H7 (cell line): ENCODE measurements at regions not wholly inside any gene's neighbourhood (a gene's known extent, or its start where the extent isn't known, plus 50 kb on each side); places are given as distances from the start of the nearest gene placed in this dataset.

Experiments used
- DNase-seq: peaks from one replicate; pipeline ENCODE4 v3.0.0; 2012
- H3K27me3 ChIP-seq: 2 replicates; pipeline ENCODE4 v1.6.0; 2011; ENCODE audit warnings: mild to moderate bottlenecking, low read length; ENCODE audit not compliant: control insufficient read depth, insufficient read depth
- H3K36me3 ChIP-seq: replicated peaks from 2 replicates; pipeline ENCODE4 v1.5.1; 2011; ENCODE audit warnings: low read length; ENCODE audit not compliant: control insufficient read depth, insufficient read depth
- H3K4me3 ChIP-seq: 2 replicates; pipeline ENCODE4 v1.5.1; 2011; ENCODE audit warnings: low read depth, mild to moderate bottlenecking, control low read depth, low read length, moderate library complexity; ENCODE audit not compliant: insufficient read depth

DNA sequence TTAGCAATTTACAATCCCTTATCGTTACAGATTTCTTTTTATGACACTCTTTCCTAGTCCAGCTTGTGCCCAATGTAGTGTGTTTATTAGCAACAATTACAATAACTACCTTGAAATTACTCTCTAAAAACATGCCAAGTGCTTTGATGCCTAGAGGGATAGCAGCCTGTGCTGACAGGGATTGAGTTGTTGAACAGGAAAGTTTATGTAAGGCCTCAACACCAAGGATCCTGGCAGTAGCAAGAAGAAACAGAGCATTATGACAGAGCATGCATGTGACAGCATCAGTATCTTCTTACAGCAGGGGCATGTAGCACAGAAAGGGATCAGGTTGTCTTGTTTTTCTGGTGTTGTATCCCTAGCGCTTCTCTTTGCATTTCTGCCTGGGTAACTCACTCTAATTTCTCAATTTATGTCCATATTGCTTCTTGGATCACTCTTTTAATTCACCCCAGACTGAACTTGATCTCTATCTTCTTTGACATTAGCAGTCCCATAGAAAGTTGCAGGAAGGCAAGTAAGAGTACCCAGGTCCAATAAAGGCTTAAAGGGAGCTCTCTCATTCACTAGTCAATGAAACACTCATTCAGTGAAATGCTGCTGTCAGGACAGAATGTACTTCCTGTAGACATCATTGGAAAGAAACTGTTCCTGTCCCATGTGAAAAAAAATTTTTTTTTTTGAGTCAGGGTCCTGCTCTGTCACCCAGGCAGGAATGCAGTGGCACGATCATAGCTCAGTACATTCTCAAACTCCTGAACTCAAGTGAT lies 220.0 kb upstream of the GRIP1 start:
- H3K27me3 ChIP-seq = no peaks in the 10 kb centered on the region
- no peak overlapping the region for H3K4me3 ChIP-seq
- no peak for DNase-seq
- no peaks in the 10 kb centered on the region for H3K36me3 ChIP-seq

GRCh38 chr12:66899588-66899987 lies 220.7 kb upstream of the GRIP1 start:
- no peaks in the 10 kb centered on the region for H3K36me3 ChIP-seq
- no peaks in the 10 kb centered on the region for H3K27me3 ChIP-seq
- DNase-seq = no peak
- H3K4me3 ChIP-seq = no peak overlapping the region

GRCh38 chr12:66900616-66901015 lies 221.7 kb upstream of the GRIP1 start:
- H3K4me3 ChIP-seq = no peak overlapping the region
- no peak for DNase-seq
- H3K36me3 ChIP-seq = no peaks in the 10 kb centered on the region
- H3K27me3 ChIP-seq = no peaks in the 10 kb centered on the region

GRCh38 chr12:66901138-66901932 lies 222.5 kb upstream of the GRIP1 start:
- DNase-seq = no peak
- Histone ChIP-seq H3K27me3 (no peaks in the 10 kb centered on the region), H3K4me3 (no peak overlapping the region), H3K36me3 (no peaks in the 10 kb centered on the region)

DNA sequence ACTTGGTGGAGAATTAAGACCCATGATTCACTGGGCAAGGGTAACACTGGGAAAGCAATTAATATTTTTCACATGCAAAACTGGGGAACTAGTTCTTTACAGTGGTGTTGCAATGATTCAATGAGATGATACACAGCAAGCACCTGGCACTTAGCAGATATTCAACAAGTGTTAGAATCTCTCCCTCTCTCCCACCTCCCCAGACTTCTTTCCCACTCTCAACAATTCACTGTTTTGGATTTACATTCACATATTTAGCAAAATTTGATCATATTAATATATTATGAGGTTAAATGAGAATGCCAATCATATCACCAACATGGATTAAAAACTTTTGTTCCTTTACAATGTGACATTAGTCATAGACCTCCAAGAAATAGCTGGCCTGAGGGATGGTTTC lies 223.1 kb upstream of the GRIP1 start:
- DNase-seq = no peak
- H3K36me3 ChIP-seq = no peaks in the 10 kb centered on the region
- H3K27me3 ChIP-seq = no peaks in the 10 kb centered on the region
- H3K4me3 ChIP-seq = no peak overlapping the region

DNA sequence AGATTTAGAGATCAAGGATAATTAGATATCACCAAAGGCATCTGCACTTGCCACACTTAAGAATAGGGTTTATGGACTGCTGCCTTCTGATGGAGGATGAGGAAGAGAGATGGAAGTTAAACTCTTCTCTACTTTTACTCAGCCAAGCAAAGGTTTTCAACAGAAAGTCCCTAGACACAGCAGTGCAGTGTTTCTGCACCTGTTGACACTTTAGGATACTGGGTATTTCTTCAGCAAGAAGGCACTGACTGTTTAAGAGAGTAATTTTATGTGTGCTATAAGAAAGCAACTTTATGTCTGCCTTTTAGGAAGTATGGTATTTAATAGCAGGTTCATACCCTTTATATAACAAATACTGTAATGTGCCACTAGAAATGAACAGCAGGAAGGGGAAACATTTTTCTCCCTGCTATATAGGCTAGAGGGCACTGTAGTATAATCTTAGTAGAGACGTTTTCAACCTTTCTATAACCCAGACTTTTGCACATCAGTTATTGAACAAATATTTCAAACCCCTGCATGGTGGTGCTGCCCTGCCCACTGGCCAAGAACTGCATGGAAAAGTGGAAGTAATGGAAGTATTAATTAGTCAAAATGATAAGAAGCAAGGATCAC lies 225.0 kb upstream of the GRIP1 start:
- H3K27me3 ChIP-seq = no peaks in the 10 kb centered on the region
- no peak overlapping the region for H3K4me3 ChIP-seq
- no peak for DNase-seq
- no peaks in the 10 kb centered on the region for H3K36me3 ChIP-seq

DNA sequence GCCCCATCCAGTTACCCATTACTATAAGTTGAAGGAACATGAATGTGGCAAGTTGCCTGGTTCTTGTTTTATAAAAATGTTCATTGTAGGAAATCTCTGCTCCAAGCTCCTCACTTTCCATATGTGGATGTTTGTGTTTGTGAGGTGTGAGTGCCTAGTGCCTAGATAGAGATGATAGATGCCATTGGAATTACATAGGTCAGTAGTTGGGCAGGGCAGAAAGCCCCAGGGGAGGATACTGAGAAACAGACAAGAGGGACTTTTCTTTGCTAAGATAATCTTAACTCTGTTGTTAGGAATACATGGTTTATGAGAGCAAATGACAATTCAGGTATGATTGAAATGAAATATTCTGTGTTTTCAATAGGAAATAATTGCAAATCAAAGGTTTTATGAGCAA lies 226.3 kb upstream of the GRIP1 start:
- DNase-seq = no peak
- Histone ChIP-seq H3K27me3 (no peaks in the 10 kb centered on the region), H3K36me3 (no peaks in the 10 kb centered on the region), H3K4me3 (no peak overlapping the region)

- Histone ChIP-seq H3K27me3 (no peaks in the 10 kb centered on the region), H3K4me3 (no peak overlapping the region), H3K36me3 (no peaks in the 10 kb centered on the region)
- DNase-seq = no peak
Observed at GRCh38 chr12:66910366-66910974, 231.6 kb upstream of the GRIP1 start.

DNA sequence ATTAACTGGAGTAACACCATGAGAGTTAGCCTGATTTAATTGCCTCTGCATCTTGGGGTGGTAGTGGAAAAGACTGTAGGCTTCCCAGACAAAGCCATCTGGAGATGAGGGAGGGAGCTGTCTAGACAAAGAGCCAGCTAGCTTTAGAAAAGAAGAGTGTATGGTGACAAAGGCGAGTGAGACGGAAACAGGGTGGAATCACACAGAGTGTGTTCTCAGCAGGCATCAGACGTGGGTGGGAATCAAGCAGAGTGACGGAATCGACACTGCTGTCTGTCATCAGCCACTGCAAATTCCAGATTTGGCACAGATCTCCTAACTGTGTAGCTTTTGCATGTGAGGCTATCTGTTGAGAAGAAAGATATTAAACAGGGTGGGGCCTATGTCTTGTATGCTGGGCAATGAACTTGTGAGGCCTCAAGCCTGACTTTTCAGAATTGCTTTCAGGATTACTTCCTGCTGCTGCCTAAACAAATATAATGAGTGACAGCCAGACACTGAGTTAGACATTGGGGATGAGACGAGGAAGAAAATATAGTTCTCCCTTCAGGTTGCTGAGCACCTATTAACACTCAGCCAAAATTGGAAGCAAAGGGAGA lies 236.5 kb upstream of the GRIP1 start:
- Histone ChIP-seq H3K36me3 (no peaks in the 10 kb centered on the region), H3K27me3 (no peaks in the 10 kb centered on the region), H3K4me3 (no peak overlapping the region)
- no peak for DNase-seq

- Histone ChIP-seq H3K27me3 (no peaks in the 10 kb centered on the region), H3K4me3 (no peak overlapping the region), H3K36me3 (no peaks in the 10 kb centered on the region)
- no peak for DNase-seq
Observed at GRCh38 chr12:66916189-66916588, 237.3 kb upstream of the GRIP1 start.

- no peak for DNase-seq
- Histone ChIP-seq H3K4me3 (no peak overlapping the region), H3K27me3 (no peaks in the 10 kb centered on the region), H3K36me3 (no peaks in the 10 kb centered on the region)
Observed at GRCh38 chr12:66919466-66919865, 240.6 kb upstream of the GRIP1 start.

- Histone ChIP-seq H3K4me3 (no peak overlapping the region), H3K27me3 (no peaks in the 10 kb centered on the region), H3K36me3 (no peaks in the 10 kb centered on the region)
- no peak for DNase-seq
Observed at GRCh38 chr12:66920205-66920604, 241.3 kb upstream of the GRIP1 start.

- Histone ChIP-seq H3K27me3 (no peaks in the 10 kb centered on the region), H3K36me3 (no peaks in the 10 kb centered on the region), H3K4me3 (no peak overlapping the region)
- DNase-seq = no peak
Observed at GRCh38 chr12:66921151-66921550, 242.3 kb upstream of the GRIP1 start.

- H3K36me3 ChIP-seq = no peaks in the 10 kb centered on the region
- H3K27me3 ChIP-seq = no peaks in the 10 kb centered on the region
- no peak overlapping the region for H3K4me3 ChIP-seq
- DNase-seq = no peak
Observed at GRCh38 chr12:66925083-66925482, 246.2 kb upstream of the GRIP1 start.
